H1 (cell line): ENCODE measurements at regions not wholly inside any gene's neighbourhood (a gene's known extent, or its start where the extent isn't known, plus 50 kb on each side); places are given as distances from the start of the nearest gene placed in this dataset.

ENCODE experiments used
- CHD2 ChIP-seq: IDR thresholded peaks from 2 replicates; pipeline ENCODE4 v1.6.1; 2012; ENCODE audit warnings: low read length, improper control_type of control experiment

- no peak for TF ChIP-seq CHD2
Observed at GRCh38 chr1:29557701-29558600, 321.6 kb downstream of the PTPRU start (continued).
